ENCODE measurements at regions not wholly inside any gene's neighbourhood (a gene's known extent, or its start where the extent isn't known, plus 50 kb on each side); places are given as distances from the start of the nearest gene placed in this dataset.

DNA sequence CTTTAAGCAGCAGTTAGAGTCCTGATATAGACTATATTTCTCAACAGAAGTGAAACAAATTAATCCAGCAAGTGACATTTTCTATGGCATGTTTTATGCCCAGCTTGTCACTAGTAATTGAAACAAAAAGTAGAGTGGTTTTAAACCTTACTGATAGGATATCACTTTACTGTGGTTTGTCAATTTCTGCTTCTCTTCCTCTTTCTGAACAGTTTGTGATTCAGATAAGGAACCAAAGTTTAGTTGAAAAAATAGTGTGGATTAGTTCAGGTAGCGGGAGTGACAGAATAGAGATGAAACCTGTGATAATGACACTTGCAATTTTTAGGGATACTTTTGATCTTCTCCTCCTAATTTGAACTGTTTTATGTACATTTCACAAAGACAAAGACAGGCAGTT, 485.7 kb upstream of the EDIL3 start (continued):
- TF ChIP-seq RNF2 (IDR thresholded peaks at IDR 0.05; ENCODE audit: borderline replicate concordance, low read depth, low read length, missing control alignments, poor library complexity, severe bottlenecking), result no peak
- no peak for TF ChIP-seq EZH2 (IDR thresholded peaks at IDR 0.05; ENCODE audit: low read depth, low read length, severe bottlenecking)
- no peak for TF ChIP-seq FOSL1 (IDR thresholded peaks at IDR 0.05; ENCODE audit: insufficient read depth, low read depth, low read length)

Measured in H1 (cell line).